HG02938 (cell line): ENCODE measurements at regions not wholly inside any gene's neighbourhood (a gene's known extent, or its start where the extent isn't known, plus 50 kb on each side); places are given as distances from the start of the nearest gene placed in this dataset.
"Not testable (repeated sequence)": the region's sequence is repeated elsewhere in the genome, so short reads cannot be mapped to it uniquely, and the experiment has no call there.

Experiments used
- ATAC-seq: cut with Tn5 transposase; IDR thresholded peaks from one replicate; pipeline ENCODE4 v1.9.1; 2021; ENCODE audit warnings: mild to moderate bottlenecking, moderate library complexity; ENCODE audit not compliant: unreplicated experiment

GRCh38 chr13:97856304-97856675 is 97.2 kb upstream of the IPO5 start:
- ATAC-seq = no peak

- ATAC-seq = no peak
Observed at GRCh38 chr13:97858161-97858560, 95.3 kb upstream of the IPO5 start.

GRCh38 chr13:97866346-97866745 is 87.1 kb upstream of the IPO5 start:
- ATAC-seq = no peak

- ATAC-seq = no peak
Observed at GRCh38 chr13:97866751-97867150, 86.7 kb upstream of the IPO5 start.

GRCh38 chr13:97873398-97873797 is 80.1 kb upstream of the IPO5 start:
- no peak for ATAC-seq

GRCh38 chr13:97875218-97875617 is 78.3 kb upstream of the IPO5 start:
- no peak for ATAC-seq

GRCh38 chr13:97875911-97876310 is 77.6 kb upstream of the IPO5 start:
- ATAC-seq = no peak

GRCh38 chr13:97878431-97879375 is 74.8 kb upstream of the IPO5 start:
- ATAC-seq = no peak

GRCh38 chr13:97879646-97880310 is 73.7 kb upstream of the IPO5 start:
- ATAC-seq = no peak

GRCh38 chr13:97880311-97880675 is 73.2 kb upstream of the IPO5 start:
- no peak for ATAC-seq

- ATAC-seq = no peak
Observed at GRCh38 chr13:97881556-97881955, 71.9 kb upstream of the IPO5 start.

- ATAC-seq = no peak
Observed at GRCh38 chr13:97883396-97883795, 70.1 kb upstream of the IPO5 start.

GRCh38 chr13:97884707-97885468 is 68.6 kb upstream of the IPO5 start:
- no peak for ATAC-seq

GRCh38 chr13:97885641-97886040 is 67.8 kb upstream of the IPO5 start:
- ATAC-seq = no peak

GRCh38 chr13:97889803-97890202 is 63.7 kb upstream of the IPO5 start:
- no peak for ATAC-seq

- ATAC-seq = no peak
Observed at GRCh38 chr13:97890573-97890972, 62.9 kb upstream of the IPO5 start.

- ATAC-seq = not testable (repeated sequence)
Observed at GRCh38 chr13:97891964-97892363, 61.5 kb upstream of the IPO5 start.

GRCh38 chr13:97892717-97893116 is 60.8 kb upstream of the IPO5 start:
- ATAC-seq = no peak

- no peak for ATAC-seq
Observed at GRCh38 chr13:97895383-97895782, 58.1 kb upstream of the IPO5 start.

- ATAC-seq = no peak
Observed at GRCh38 chr13:97896446-97896845, 57.0 kb upstream of the IPO5 start.

GRCh38 chr13:97901716-97902115 is 51.8 kb upstream of the IPO5 start:
- no peak for ATAC-seq
